CD4-positive, alpha-beta T cell (primary cell): ENCODE measurements at regions not wholly inside any gene's neighbourhood (a gene's known extent, or its start where the extent isn't known, plus 50 kb on each side); places are given as distances from the start of the nearest gene placed in this dataset.

Experiments used
- ATAC-seq: fragments of 200-7000 bp; cut with Tn5 transposase; one replicate; pipeline ENCODE4 v1.10.0; 2022; ENCODE audit warnings: mild to moderate bottlenecking; ENCODE audit not compliant: poor library complexity
- CTCF ChIA-PET: fragments of 350-600 bp; sonication (Branson Sonifier 250); formaldehyde crosslinking; loops from one replicate; lab custom pipeline; 2021; ENCODE audit warnings: antibody characterized with exemption, inconsistent platforms; lab: Charles Lee
- POLR2A ChIA-PET: fragments of 350-600 bp; sonication (Branson Sonifier 250); formaldehyde crosslinking; loops from one replicate; lab custom pipeline; 2021; ENCODE audit warnings: antibody characterized with exemption, inconsistent platforms; lab: Charles Lee
- DNase-seq, 14 experiments: peaks; one replicate each; pipeline ENCODE4 v3.0.0-alpha.2; 2013 to 2020; ENCODE audit warnings: mixed read lengths in 2 of 14
- H3K27ac ChIP-seq, 2 donors: one replicate each; pipeline versions ENCODE4 v1.5.1 to v1.7.0; 2013; ENCODE audit warnings: low read length in 2 of 2, low read depth in 1 of 2, mild to moderate bottlenecking in 1 of 2
- H3K27me3 ChIP-seq, 2 experiments: 1 replicate in 1 of 2; 2 replicates in 1 of 2; pipeline versions ENCODE4 v1.6.1 to v1.7.0; 2013; ENCODE audit warnings: low read length in 2 of 2, control low read depth in 1 of 2, mild to moderate bottlenecking in 1 of 2, moderate library complexity in 1 of 2; ENCODE audit not compliant: insufficient read depth in 2 of 2, control insufficient read depth in 1 of 2
- H3K36me3 ChIP-seq: one replicate; pipeline ENCODE4 v1.6.1; 2013; ENCODE audit warnings: low read length, control low read depth; ENCODE audit not compliant: insufficient read depth
- H3K4me1 ChIP-seq: one replicate; pipeline ENCODE4 v1.6.1; 2013; ENCODE audit warnings: low read length, control low read depth; ENCODE audit not compliant: insufficient read depth
- H3K4me3 ChIP-seq: one replicate; pipeline ENCODE4 v1.5.1; 2013; ENCODE audit warnings: mild to moderate bottlenecking, low read length, moderate library complexity
- H3K9me3 ChIP-seq, 2 experiments: 1 replicate in 1 of 2; 2 replicates in 1 of 2; pipeline versions ENCODE4 v1.6.1 to v1.7.0; 2013; ENCODE audit warnings: low read length in 2 of 2, mild to moderate bottlenecking in 2 of 2, control low read depth in 1 of 2, moderate library complexity in 1 of 2; ENCODE audit not compliant: control insufficient read depth in 1 of 2, insufficient read depth in 1 of 2
- H3K27ac Mint-ChIP-seq: one replicate; pipeline ENCODE4 v1.8.0; 2020; ENCODE audit warnings: mixed read lengths
- H3K27me3 Mint-ChIP-seq: one replicate; pipeline ENCODE4 v1.8.0; 2021; ENCODE audit warnings: mixed read lengths
- H3K36me3 Mint-ChIP-seq: one replicate; pipeline ENCODE4 v1.8.0; 2021; ENCODE audit warnings: low read depth, mixed read lengths
- H3K4me1 Mint-ChIP-seq: one replicate; pipeline ENCODE4 v1.8.0; 2021; ENCODE audit warnings: low read depth, mixed read lengths
- H3K4me3 Mint-ChIP-seq: one replicate; pipeline ENCODE4 v1.8.0; 2020; ENCODE audit warnings: mild to moderate bottlenecking, mixed read lengths
- H3K9me3 Mint-ChIP-seq: one replicate; pipeline ENCODE4 v1.8.0; 2020; ENCODE audit warnings: mixed read lengths
- CTCF ChIP-seq: fragments of 200-600 bp; IDR thresholded peaks from one replicate; pipeline ENCODE4 v1.8.0; 2022; ENCODE audit warnings: antibody characterized with exemption, mild to moderate bottlenecking
- intact Hi-C, 2 experiments: fragments of 100-400 bp; cut with DNase I in 1 of 2; cut with micrococcal nuclease in 1 of 2; formaldehyde crosslinking; loops; one replicate each; pipeline versions ENCODE4 v1.15.1 to v1.9.0; 2023 to 2025; cut with DNase I, micrococcal nuclease

- ChIA-PET CTCF (no interaction called here), POLR2A (no interaction called here)
- DNase-seq: no peak
- no peaks in the 10 kb centered on the region for H3K36me3 ChIP-seq
- Mint-ChIP-seq H3K4me1 (no peaks in the 10 kb centered on the region), H3K9me3 (no peaks in the 10 kb centered on the region), H3K27ac (no peak overlapping the region), H3K27me3 (no peaks in the 10 kb centered on the region), H3K4me3 (no peak overlapping the region), H3K36me3 (no peaks in the 10 kb centered on the region)
- no peaks in the 10 kb centered on the region for H3K4me1 ChIP-seq
- TF ChIP-seq CTCF: no peak
- no peaks in the 10 kb centered on the region for H3K27me3 ChIP-seq
- H3K27ac ChIP-seq: no peak overlapping the region
- no peaks in the 10 kb centered on the region for H3K9me3 ChIP-seq
- no peak for ATAC-seq
- H3K4me3 ChIP-seq: no peak overlapping the region
- intact Hi-C loops: no loop called here
Observed at GRCh38 chr2:194870974-194871535, 786.0 kb upstream of the SLC39A10 start.

- H3K27ac Mint-ChIP-seq: no peak overlapping the region
- ChIA-PET POLR2A (no interaction called here), CTCF (interaction anchor here (0.6 to 1.1 kb wide), 2 partner anchors 14 to 34 kb away, joined by 4 to 5 read pairs; no protein-coding TSS in a partner anchor)
- Histone ChIP-seq H3K36me3 (no peaks in the 10 kb centered on the region), H3K9me3 (no peaks in the 10 kb centered on the region), H3K4me1 (no peaks in the 10 kb centered on the region), H3K27me3 (no peaks in the 10 kb centered on the region), H3K4me3 (no peak overlapping the region), H3K27ac (no peak overlapping the region)
- intact Hi-C loops: no loop called here
- no peaks in the 10 kb centered on the region for H3K27me3 Mint-ChIP-seq
- ATAC-seq: no peak
- H3K4me1 Mint-ChIP-seq: no peaks in the 10 kb centered on the region
- H3K36me3 Mint-ChIP-seq: no peaks in the 10 kb centered on the region
- H3K9me3 Mint-ChIP-seq: no peaks in the 10 kb centered on the region
- TF ChIP-seq CTCF: peak; percentile 24
- H3K4me3 Mint-ChIP-seq: no peak overlapping the region
- DNase-seq: no peak
Observed at GRCh38 chr2:194867328-194867727, 789.7 kb upstream of the SLC39A10 start.

GRCh38 chr2:194854941-194855340, 802.1 kb upstream of the SLC39A10 start:
- Mint-ChIP-seq H3K27ac (no peak overlapping the region), H3K4me1 (no peaks in the 10 kb centered on the region)
- POLR2A ChIA-PET: no interaction called here

More at GRCh38 chr2:194854941-194855340, 802.1 kb upstream of the SLC39A10 start:
- H3K4me1 ChIP-seq: no peaks in the 10 kb centered on the region
- no peaks in the 10 kb centered on the region for H3K9me3 ChIP-seq
- no peaks in the 10 kb centered on the region for H3K36me3 Mint-ChIP-seq
- no peak overlapping the region for H3K4me3 ChIP-seq
- peak in 1 of 14 experiments; percentile 4 for DNase-seq
- ATAC-seq: no peak
- intact Hi-C loops: no loop called here
- H3K27me3 Mint-ChIP-seq: peaks cover 4% of the 10 kb centered on the region
- H3K4me3 Mint-ChIP-seq: no peak overlapping the region
- no peaks in the 10 kb centered on the region for H3K9me3 Mint-ChIP-seq
- H3K36me3 ChIP-seq: no peaks in the 10 kb centered on the region
- H3K27me3 ChIP-seq: no peaks in the 10 kb centered on the region
- CTCF ChIA-PET: no interaction called here
- H3K27ac ChIP-seq: no peak overlapping the region
- TF ChIP-seq CTCF: no peak
